Esophagus squamous epithelium (tissue), 4 donors: ENCODE measurements at regions not wholly inside any gene's neighbourhood (a gene's known extent, or its start where the extent isn't known, plus 50 kb on each side); places are given as distances from the start of the nearest gene placed in this dataset.

Experiments
- CTCF ChIP-seq, 6 experiments: fragments of 450-650 bp in 4 of 6; fragments of 200-600 bp in 2 of 6; sonication (generic) in 2 of 6; IDR thresholded peaks; one replicate each; pipeline ENCODE4 v1.5.1; 2016 to 2019; ENCODE audit warnings: antibody characterized with exemption in 6 of 6, mild to moderate bottlenecking in 4 of 6, moderate library complexity in 4 of 6
- POLR2A ChIP-seq, 4 donors: fragments of 450-650 bp; IDR thresholded peaks; one replicate each; pipeline ENCODE4 v1.6.1; 2017; ENCODE audit warnings: antibody characterized with exemption in 4 of 4, mild to moderate bottlenecking in 4 of 4, moderate library complexity in 3 of 4

- TF ChIP-seq CTCF (IDR thresholded peaks at IDR 0.05) (no peak), POLR2A (IDR thresholded peaks at IDR 0.05) (no peak)
Measured at GRCh38 chr5:10885026-10885425, 124.0 kb upstream of the DAP start.
